Upper lobe of right lung (tissue), 1 donor: ENCODE measurements at regions not wholly inside any gene's neighbourhood (a gene's known extent, or its start where the extent isn't known, plus 50 kb on each side); places are given as distances from the start of the nearest gene placed in this dataset.

Source experiments
- ATAC-seq: fragments of 200-7000 bp; cut with Tn5 transposase; one replicate; pipeline ENCODE4 v1.9.1; 2020; ENCODE audit warnings: mild to moderate bottlenecking, moderate library complexity
- DNase-seq: peaks from one replicate; pipeline ENCODE4 v3.0.0-alpha.2; 2020
- H3K27ac ChIP-seq: fragments of 200-600 bp; one replicate; pipeline ENCODE4 v1.8.0; 2022
- H3K27me3 ChIP-seq: fragments of 200-600 bp; one replicate; pipeline ENCODE4 v1.8.0; 2022; ENCODE audit warnings: mild to moderate bottlenecking
- H3K36me3 ChIP-seq: fragments of 200-600 bp; one replicate; pipeline ENCODE4 v1.8.0; 2022
- H3K4me1 ChIP-seq: fragments of 200-600 bp; one replicate; pipeline ENCODE4 v1.8.0; 2022
- H3K4me3 ChIP-seq: fragments of 200-600 bp; one replicate; pipeline ENCODE4 v1.8.0; 2022; ENCODE audit warnings: mild to moderate bottlenecking
- H3K9me3 ChIP-seq: fragments of 200-600 bp; one replicate; pipeline ENCODE4 v1.8.0; 2022
- CTCF ChIP-seq: fragments of 200-600 bp; IDR thresholded peaks from one replicate; pipeline ENCODE4 v1.8.0; 2022; ENCODE audit warnings: antibody characterized with exemption
- intact Hi-C: fragments of 100-400 bp; cut with DNase I; formaldehyde crosslinking; loops from one replicate; pipeline ENCODE4 v1.11.0; 2022
- donor health status: DM: no; HTN: yes; CAD: no; lungs with severe emphysema.

GRCh38 chr7:109029866-109030265 lies 460.2 kb downstream of the DNAJB9 start:
- no peak overlapping the region for H3K27ac ChIP-seq
- no peaks in the 10 kb centered on the region for H3K9me3 ChIP-seq
- intact Hi-C loops = no loop called here
- ATAC-seq (no peak), DNase-seq (no peak)
- no peaks in the 10 kb centered on the region for H3K36me3 ChIP-seq
- H3K4me1 ChIP-seq = no peaks in the 10 kb centered on the region
- H3K4me3 ChIP-seq = no peak overlapping the region
- no peak for TF ChIP-seq CTCF
- H3K27me3 ChIP-seq = no peaks in the 10 kb centered on the region

- Histone ChIP-seq H3K4me1 (no peaks in the 10 kb centered on the region), H3K4me3 (no peak overlapping the region), H3K27ac (no peak overlapping the region), H3K9me3 (no peaks in the 10 kb centered on the region), H3K36me3 (no peaks in the 10 kb centered on the region), H3K27me3 (no peaks in the 10 kb centered on the region)
- TF ChIP-seq CTCF = no peak
- ATAC-seq = no peak
- intact Hi-C loops = no loop called here
- DNase-seq = no peak
Observed at GRCh38 chr7:109044691-109045090, 475.0 kb downstream of the DNAJB9 start.

GRCh38 chr7:109049366-109049765 lies 479.7 kb downstream of the DNAJB9 start:
- DNase-seq = no peak
- Histone ChIP-seq H3K9me3 (no peaks in the 10 kb centered on the region), H3K36me3 (no peaks in the 10 kb centered on the region), H3K4me3 (no peak overlapping the region), H3K27ac (no peak overlapping the region), H3K4me1 (no peaks in the 10 kb centered on the region), H3K27me3 (no peaks in the 10 kb centered on the region)
- no peak for TF ChIP-seq CTCF
- ATAC-seq = no peak
- intact Hi-C loops = no loop called here

- Histone ChIP-seq H3K9me3 (no peaks in the 10 kb centered on the region), H3K27ac (no peak overlapping the region), H3K4me3 (no peak overlapping the region), H3K27me3 (no peaks in the 10 kb centered on the region), H3K36me3 (no peaks in the 10 kb centered on the region), H3K4me1 (no peaks in the 10 kb centered on the region)
- intact Hi-C loops = no loop called here
- ATAC-seq (peak; percentile 43), DNase-seq (no peak)
- no peak for TF ChIP-seq CTCF
Observed at GRCh38 chr7:109059089-109059488, 489.4 kb downstream of the DNAJB9 start.

- Histone ChIP-seq H3K4me3 (no peak overlapping the region), H3K4me1 (no peaks in the 10 kb centered on the region), H3K9me3 (no peaks in the 10 kb centered on the region), H3K27ac (no peak overlapping the region), H3K36me3 (no peaks in the 10 kb centered on the region), H3K27me3 (no peaks in the 10 kb centered on the region)
- intact Hi-C loops = no loop called here
- TF ChIP-seq CTCF = no peak
- no peak for DNase-seq
- ATAC-seq = no peak
Observed at GRCh38 chr7:109062798-109063197, 493.1 kb downstream of the DNAJB9 start.

GRCh38 chr7:109073543-109073942 lies 503.9 kb downstream of the DNAJB9 start:
- intact Hi-C loops = no loop called here
- no peaks in the 10 kb centered on the region for H3K4me1 ChIP-seq
- no peaks in the 10 kb centered on the region for H3K36me3 ChIP-seq
- TF ChIP-seq CTCF = no peak
- H3K27me3 ChIP-seq = no peaks in the 10 kb centered on the region
- H3K4me3 ChIP-seq = no peak overlapping the region
- ATAC-seq (no peak), DNase-seq (no peak)
- H3K9me3 ChIP-seq = no peaks in the 10 kb centered on the region
- H3K27ac ChIP-seq = no peak overlapping the region
